RWPE2 (cell line): ENCODE measurements at regions not wholly inside any gene's neighbourhood (a gene's known extent, or its start where the extent isn't known, plus 50 kb on each side); places are given as distances from the start of the nearest gene placed in this dataset.

ENCODE experiments used
- ATAC-seq: fragments of 200-7000 bp; cut with Tn5 transposase; 3 replicates; pipeline ENCODE4 v1.9.1; 2021; ENCODE audit warnings: low read depth
- DNase-seq: peaks from one replicate; pipeline ENCODE4 v3.0.0-alpha.2; 2020; ENCODE audit warnings: low spot score
- H3K27ac ChIP-seq: fragments of 450-650 bp; 2 replicates; pipeline ENCODE4 v1.5.1; 2017; ENCODE audit warnings: mild to moderate bottlenecking; ENCODE audit not compliant: poor library complexity, severe bottlenecking
- H3K27me3 ChIP-seq: fragments of 250-450 bp; sonication (Bioruptor Pico); 2 replicates; pipeline ENCODE4 v1.5.1; 2021; ENCODE audit warnings: mild to moderate bottlenecking, moderate library complexity; ENCODE audit not compliant: insufficient read depth, poor library complexity, severe bottlenecking
- H3K36me3 ChIP-seq: fragments of 250-450 bp; sonication (Bioruptor Pico); 2 replicates; pipeline ENCODE4 v1.5.1; 2020; ENCODE audit warnings: low read depth, mild to moderate bottlenecking, moderate library complexity
- H3K4me1 ChIP-seq: fragments of 250-450 bp; sonication (Bioruptor Pico); 2 replicates; pipeline ENCODE4 v1.5.1; 2021; ENCODE audit warnings: mild to moderate bottlenecking, moderate library complexity; ENCODE audit not compliant: insufficient read depth, poor library complexity, severe bottlenecking
- H3K4me3 ChIP-seq: fragments of 250-450 bp; sonication (Bioruptor Pico); 2 replicates; pipeline ENCODE4 v1.5.1; 2021; ENCODE audit warnings: mild to moderate bottlenecking, moderate library complexity; ENCODE audit not compliant: severe bottlenecking
- H3K9me3 ChIP-seq: fragments of 250-450 bp; sonication (Bioruptor Pico); 2 replicates; pipeline ENCODE4 v1.5.1; 2021; ENCODE audit warnings: mild to moderate bottlenecking, moderate library complexity; ENCODE audit not compliant: severe bottlenecking
- CTCF ChIP-seq: fragments of 450-650 bp; IDR thresholded peaks from one replicate; pipeline ENCODE4 v1.5.1; 2017; ENCODE audit warnings: mild to moderate bottlenecking, moderate library complexity; ENCODE audit not compliant: poor library complexity, severe bottlenecking

- H3K36me3 ChIP-seq = no peaks in the 10 kb centered on the region
- H3K4me1 ChIP-seq = no peaks in the 10 kb centered on the region
- H3K9me3 ChIP-seq = no peaks in the 10 kb centered on the region
- DNase-seq (no peak), ATAC-seq (no peak)
- H3K27me3 ChIP-seq = peaks cover 6% of the 10 kb centered on the region
- no peak overlapping the region for H3K4me3 ChIP-seq
- no peak overlapping the region for H3K27ac ChIP-seq
- TF ChIP-seq CTCF = no peak
Measured at GRCh38 chr13:55571237-55571867, 1569.4 kb upstream of the PRR20A start.

- H3K4me1 ChIP-seq = no peaks in the 10 kb centered on the region
- DNase-seq = no peak
- H3K27ac ChIP-seq = no peak overlapping the region
- no peak overlapping the region for H3K4me3 ChIP-seq
- no peaks in the 10 kb centered on the region for H3K9me3 ChIP-seq
- no peaks in the 10 kb centered on the region for H3K36me3 ChIP-seq
- ATAC-seq = no peak
- TF ChIP-seq CTCF = no peak
- H3K27me3 ChIP-seq = peaks cover 6% of the 10 kb centered on the region
Measured at GRCh38 chr13:55572408-55572807, 1568.3 kb upstream of the PRR20A start.

- TF ChIP-seq CTCF = no peak
- no peaks in the 10 kb centered on the region for H3K9me3 ChIP-seq
- no peak overlapping the region for H3K4me3 ChIP-seq
- DNase-seq (no peak), ATAC-seq (no peak)
- H3K36me3 ChIP-seq = no peaks in the 10 kb centered on the region
- no peak overlapping the region for H3K27ac ChIP-seq
- no peaks in the 10 kb centered on the region for H3K4me1 ChIP-seq
- H3K27me3 ChIP-seq = peaks cover 6% of the 10 kb centered on the region
Measured at GRCh38 chr13:55572862-55573261, 1567.9 kb upstream of the PRR20A start.

GRCh38 chr13:55573565-55573964 lies 1567.2 kb upstream of the PRR20A start:
- H3K27ac ChIP-seq = no peak overlapping the region
- ATAC-seq = no peak
- no peaks in the 10 kb centered on the region for H3K36me3 ChIP-seq
- DNase-seq = no peak
- H3K9me3 ChIP-seq = no peaks in the 10 kb centered on the region
- H3K4me3 ChIP-seq = no peak overlapping the region
- no peak for TF ChIP-seq CTCF
- H3K4me1 ChIP-seq = no peaks in the 10 kb centered on the region
- H3K27me3 ChIP-seq = peaks cover 6% of the 10 kb centered on the region

GRCh38 chr13:55576389-55576788 lies 1564.3 kb upstream of the PRR20A start:
- no peaks in the 10 kb centered on the region for H3K4me1 ChIP-seq
- peaks cover 6% of the 10 kb centered on the region for H3K27me3 ChIP-seq
- H3K27ac ChIP-seq = no peak overlapping the region
- DNase-seq (no peak), ATAC-seq (no peak)
- no peaks in the 10 kb centered on the region for H3K36me3 ChIP-seq
- no peaks in the 10 kb centered on the region for H3K9me3 ChIP-seq
- no peak for TF ChIP-seq CTCF
- H3K4me3 ChIP-seq = no peak overlapping the region
